ENCODE measurements at regions not wholly inside any gene's neighbourhood (a gene's known extent, or its start where the extent isn't known, plus 50 kb on each side); places are given as distances from the start of the nearest gene placed in this dataset.
"Not testable (repeated sequence)": the region's sequence is repeated elsewhere in the genome, so short reads cannot be mapped to it uniquely, and the experiment has no call there.

GRCh38 chr3:177852001-177852807 is 654.9 kb upstream of the TBL1XR1 start:
- DNase-seq, result no peak

DNA sequence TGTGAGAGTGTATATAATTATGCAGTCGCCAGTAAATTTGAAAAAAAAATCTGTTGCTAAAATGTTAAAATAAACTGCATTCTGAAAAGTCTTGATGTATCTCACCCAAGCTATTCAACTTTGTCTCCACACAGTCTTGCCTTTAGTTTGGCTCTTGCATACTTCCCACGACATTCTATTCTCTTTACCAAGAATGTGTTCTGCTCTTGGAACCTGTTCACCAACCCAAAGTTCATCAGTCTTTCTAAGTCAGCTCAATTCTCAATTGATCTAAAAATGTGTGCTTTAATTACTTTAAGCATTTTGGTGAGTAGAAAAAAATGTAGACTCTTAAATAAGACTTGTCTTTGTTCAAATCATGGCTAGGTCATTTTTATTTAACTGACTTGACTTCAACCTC is 657.7 kb upstream of the TBL1XR1 start:
- no peak for DNase-seq

DNA sequence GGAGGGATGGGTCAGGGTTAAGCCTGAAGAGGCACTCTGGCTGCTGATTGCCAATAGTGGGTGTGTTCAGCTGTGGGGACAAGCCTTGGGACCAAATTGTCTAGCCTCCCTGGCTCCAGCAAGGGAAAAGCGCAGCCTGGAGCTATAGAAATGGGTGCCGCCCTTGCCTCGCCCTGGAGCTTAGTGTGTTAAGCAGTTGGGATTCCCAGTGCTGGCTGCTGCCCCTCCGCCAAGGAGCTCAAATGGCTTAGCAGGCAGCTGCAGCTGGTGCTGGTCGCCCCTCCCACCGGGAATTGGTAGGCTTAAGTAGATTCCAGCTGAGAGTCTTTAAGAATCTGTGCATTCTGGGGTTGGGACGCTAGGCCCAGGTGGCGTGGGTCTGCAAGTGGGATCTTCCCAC is 662.9 kb upstream of the TBL1XR1 start:
- DNase-seq, result no peak

GRCh38 chr3:177862962-177863491 is 665.7 kb upstream of the TBL1XR1 start:
- no peak for DNase-seq

DNA sequence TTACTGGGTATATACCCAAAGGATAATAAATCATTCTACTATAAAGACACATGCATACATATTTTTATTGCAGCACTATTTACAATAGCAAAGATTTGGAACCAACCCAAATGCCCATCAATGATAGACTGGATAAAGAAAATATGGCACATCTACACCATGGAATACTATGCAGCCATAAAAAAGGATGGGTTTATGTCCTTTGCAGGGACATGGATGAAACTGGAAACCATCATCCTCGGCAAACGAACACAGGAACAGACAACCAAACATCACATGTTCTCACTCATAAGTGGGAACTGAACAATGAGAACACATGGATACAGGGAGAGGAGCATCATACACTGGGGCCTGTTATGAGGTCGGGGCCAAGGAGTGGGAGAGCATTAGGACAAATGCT is 665.0 kb upstream of the KCNMB2 start:
- not testable (repeated sequence) for DNase-seq

GRCh38 chr3:177878192-177878591 is 658.0 kb upstream of the KCNMB2 start:
- DNase-seq, result no peak

DNA sequence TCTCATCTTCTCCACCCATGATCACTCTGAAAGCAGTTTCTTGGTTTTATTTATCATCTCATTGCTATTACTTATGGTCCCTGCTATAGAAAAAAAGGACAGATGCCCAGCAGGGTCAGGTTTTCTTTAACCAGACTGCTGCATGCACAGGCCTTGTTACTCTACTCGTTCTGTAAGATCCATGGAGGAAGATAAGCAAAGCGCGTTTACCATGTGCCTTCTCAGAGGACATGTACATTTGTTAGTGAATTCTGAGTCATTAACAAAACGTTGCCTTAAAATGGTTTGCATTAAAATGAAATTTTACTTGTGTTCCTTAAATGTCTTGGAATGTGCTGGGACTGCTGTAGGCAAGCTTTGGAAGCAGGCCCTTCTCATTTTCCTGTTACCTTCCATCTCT is 657.3 kb upstream of the KCNMB2 start:
- no peak for DNase-seq

DNA sequence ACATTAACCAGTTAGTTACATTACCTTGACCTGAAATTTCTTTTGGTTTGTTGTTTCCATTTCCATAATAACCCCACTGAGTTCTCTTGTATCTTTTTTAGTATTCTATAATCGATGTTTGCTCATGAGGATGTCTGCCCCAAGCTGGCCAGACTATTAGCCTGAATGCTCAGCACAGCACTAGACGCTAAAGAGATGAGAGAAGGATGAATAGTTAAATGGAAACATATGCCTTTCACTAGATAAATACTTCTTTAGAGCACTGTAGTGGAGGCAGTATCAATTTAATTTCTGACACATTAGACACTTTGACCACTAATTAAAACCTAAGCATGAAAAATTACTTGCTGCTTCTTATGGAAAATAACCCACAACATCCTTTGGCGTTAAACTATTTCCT is 654.9 kb upstream of the KCNMB2 start:
- DNase-seq, result no peak

- no peak for DNase-seq
These were observed 654.0 kb upstream of the KCNMB2 start for GRCh38 chr3:177882124-177882648.

DNA sequence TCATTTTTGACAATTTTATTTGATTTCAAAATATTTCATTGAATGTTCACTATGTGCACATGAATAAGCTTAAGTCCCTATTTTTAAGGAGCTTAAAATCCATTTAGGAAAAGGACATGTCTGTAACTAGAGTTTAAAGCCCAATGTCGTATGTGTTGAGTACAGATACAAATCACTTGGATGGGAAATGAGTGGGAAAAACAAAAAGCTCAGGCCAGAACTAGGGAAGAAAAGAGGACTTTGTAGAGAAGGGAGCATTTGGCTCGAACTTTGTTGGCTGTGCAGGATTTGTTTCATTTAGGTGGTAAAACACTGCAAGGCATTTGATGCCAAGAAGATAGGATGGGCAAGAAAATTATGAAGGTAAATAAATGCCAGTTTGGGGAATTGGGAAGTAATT is 653.1 kb upstream of the KCNMB2 start:
- DNase-seq, result no peak

GRCh38 chr3:177883957-177884356 is 652.3 kb upstream of the KCNMB2 start:
- no peak for DNase-seq

GRCh38 chr3:177885063-177885462 is 651.2 kb upstream of the KCNMB2 start:
- DNase-seq, result no peak

DNA sequence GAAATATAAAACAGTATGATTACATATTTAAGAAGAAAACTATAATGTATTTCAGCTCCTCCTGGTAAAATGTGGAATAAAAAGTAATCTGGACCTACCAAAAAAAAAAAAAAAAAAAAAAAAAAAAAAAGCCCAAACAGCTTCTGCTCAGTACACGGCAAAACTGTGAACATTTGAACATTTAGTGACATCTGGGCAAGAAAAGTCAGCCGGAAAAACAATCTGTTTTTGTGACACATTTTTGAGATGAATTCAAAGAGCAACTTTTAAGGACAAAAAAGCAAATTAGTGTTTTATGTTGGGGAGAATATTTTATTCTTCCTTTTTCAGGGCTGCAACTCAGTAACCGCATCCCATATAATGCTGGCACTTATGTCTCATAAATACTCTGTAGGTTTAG is 649.7 kb upstream of the KCNMB2 start:
- no peak for DNase-seq

DNA sequence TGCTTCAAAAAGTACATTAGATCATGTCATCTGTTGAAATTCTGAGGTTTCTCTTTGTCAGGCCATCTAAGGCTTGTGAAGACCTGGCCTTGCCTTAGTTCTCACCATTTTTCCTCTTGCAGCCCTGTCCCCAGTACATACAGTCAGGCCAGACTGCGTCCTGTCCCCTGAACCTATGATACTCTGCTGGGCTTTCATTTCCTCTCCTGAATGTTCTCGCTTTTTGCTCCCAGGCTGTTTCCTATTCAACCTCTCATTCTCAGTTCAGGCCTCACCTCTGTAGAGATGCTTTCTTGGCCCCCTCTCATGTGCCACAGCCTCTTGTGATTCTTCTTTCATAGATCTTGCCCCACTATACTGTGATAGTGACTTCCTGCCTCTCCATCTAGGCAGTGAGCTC is 648.8 kb upstream of the KCNMB2 start:
- DNase-seq, result no peak

- no peak for DNase-seq
These were observed 647.1 kb upstream of the KCNMB2 start for GRCh38 chr3:177889161-177889560.

GRCh38 chr3:177889652-177890358 is 646.4 kb upstream of the KCNMB2 start:
- DNase-seq, result no peak

DNA sequence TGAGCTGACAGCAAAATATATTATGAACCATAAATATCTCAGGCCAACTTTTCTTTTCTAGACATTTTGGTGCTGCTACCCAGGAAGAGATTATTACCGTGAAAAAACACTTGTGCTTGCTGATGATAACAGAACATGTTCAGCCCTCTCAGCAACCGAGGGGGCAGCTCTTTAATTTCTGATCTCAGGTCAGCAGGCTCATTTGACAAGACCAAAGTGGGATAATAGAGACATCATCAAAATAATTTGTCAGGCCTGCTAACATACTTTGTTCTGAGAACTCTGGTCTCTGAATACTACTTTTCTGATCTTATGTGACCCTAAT is 645.9 kb upstream of the KCNMB2 start:
- DNase-seq, result no peak

DNA sequence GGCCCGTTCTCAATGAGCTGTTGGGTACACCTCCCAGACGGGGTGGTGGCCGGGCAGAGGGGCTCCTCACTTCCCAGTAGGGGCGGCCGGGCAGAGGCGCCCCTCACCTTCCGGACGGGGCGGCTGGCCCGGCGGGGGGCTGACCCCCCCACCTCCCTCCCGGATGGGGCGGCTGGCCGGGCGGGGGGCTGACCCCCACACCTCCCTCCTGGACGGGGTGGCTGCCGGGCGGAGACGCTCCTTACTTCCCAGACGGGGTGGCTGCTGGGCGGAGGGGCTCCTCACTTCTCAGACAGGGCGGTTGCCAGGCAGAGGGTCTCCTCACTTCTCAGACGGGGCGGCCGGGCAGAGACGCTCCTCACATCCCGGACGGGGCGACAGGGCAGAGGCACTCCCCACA is 644.7 kb upstream of the KCNMB2 start:
- DNase-seq, result not testable (repeated sequence)

DNA sequence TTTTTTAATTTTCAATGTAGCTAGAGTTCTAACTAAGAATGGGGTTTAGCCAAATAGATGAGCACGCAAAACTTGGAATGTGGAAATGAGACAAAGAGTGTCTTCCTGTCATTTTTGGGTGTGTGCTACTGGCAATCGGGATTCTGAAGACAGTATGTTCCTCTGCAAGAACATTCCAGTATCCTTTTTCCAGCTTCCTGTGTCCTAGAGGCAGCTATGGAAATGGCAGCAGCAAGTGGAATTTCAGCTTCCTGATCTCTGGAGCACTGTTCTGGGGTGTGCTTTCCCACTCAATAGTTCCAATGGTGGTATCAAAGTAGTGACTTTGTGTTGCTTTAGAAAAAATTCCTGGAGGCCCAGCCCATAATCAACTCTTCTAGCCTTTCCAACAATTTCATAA is 642.9 kb upstream of the KCNMB2 start:
- DNase-seq, result no peak

- DNase-seq, result no peak
These were observed 642.0 kb upstream of the KCNMB2 start for GRCh38 chr3:177894081-177894728.

GRCh38 chr3:177898185-177898584 is 638.1 kb upstream of the KCNMB2 start:
- no peak for DNase-seq

- DNase-seq, result no peak
These were observed 636.8 kb upstream of the KCNMB2 start for GRCh38 chr3:177899275-177900067.

Data from left kidney (tissue), 1 donor.